EH (cell line): ENCODE measurements at regions not wholly inside any gene's neighbourhood (a gene's known extent, or its start where the extent isn't known, plus 50 kb on each side); places are given as distances from the start of the nearest gene placed in this dataset.
A peak's percentile ranks its signal among the peaks of the same experiment; 100 is the strongest.
"Not testable (repeated sequence)": the region's sequence is repeated elsewhere in the genome, so short reads cannot be mapped to it uniquely, and the experiment has no call there.

ENCODE experiments used
- DNase-seq: peaks from one replicate; pipeline ENCODE4 v3.0.0-alpha.2; 2015; ENCODE audit warnings: low read depth

DNA sequence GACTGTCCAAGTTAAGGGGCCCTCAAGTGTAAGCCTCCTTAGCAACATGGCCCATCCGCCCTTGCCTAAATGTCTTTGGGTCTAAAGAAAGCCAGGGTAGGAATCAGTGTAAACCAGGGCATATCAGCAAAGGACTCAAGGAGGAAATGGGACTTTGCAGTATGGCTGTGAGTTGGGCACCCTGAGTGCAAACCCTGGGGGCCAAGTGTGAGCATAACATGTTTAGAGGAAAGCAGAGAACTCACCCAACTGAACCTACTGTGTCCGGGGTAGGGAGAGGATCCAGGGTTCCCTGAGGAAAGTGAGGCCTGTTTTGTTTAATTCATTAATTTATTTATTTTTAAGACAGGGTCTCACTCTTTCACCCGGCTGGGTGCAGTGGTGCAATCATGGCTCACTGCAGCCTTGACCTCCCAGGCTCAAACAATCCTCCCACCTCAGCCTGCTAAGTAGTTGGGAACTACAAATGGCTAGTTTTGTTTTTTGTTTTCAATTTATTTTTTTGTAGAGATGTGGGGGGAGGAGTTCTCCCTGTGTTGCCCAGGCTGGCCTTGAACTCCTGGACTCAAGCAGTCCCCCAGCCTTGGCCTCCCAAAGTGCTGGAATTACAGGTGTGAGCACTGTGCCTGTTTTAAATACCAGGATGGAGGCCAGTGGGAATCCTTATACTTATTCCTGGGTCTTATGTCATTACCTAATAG, 51.0 kb upstream of the ACTR3 start:
- no peak for DNase-seq

GRCh38 chr2:113838277-113838676, 51.6 kb upstream of the ACTR3 start:
- no peak for DNase-seq

DNA sequence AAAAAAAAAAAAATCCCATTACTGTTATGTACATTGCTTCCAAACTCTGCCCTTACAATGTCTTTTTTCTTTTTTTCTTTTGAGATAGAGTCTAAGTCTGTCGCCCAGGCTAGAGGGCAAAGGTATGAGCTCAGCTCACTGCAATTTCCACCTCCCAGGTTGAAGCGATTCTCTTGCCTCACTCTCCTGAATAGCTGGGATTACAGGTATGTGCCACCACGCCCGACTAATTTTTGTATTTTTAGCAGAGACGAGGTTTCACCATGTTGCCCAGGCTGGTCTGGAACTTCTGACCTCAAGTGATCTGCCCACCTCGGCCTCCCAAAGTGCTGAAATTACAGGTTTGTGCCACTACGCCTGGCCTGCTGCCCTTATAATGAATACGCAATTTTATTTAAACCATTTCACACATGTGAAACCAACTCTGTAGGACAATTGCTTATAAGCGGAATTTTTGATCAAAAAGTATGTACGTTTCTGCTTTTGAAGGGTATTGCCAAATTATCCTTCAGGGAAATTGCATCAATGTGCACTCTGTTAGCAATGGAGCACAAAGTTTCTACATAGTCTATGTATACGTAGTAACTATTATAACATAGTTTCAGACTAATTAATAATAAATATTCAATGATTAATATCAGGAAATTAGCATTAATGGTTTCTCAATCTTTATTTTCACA, 55.7 kb upstream of the ACTR3 start:
- no peak for DNase-seq

DNA sequence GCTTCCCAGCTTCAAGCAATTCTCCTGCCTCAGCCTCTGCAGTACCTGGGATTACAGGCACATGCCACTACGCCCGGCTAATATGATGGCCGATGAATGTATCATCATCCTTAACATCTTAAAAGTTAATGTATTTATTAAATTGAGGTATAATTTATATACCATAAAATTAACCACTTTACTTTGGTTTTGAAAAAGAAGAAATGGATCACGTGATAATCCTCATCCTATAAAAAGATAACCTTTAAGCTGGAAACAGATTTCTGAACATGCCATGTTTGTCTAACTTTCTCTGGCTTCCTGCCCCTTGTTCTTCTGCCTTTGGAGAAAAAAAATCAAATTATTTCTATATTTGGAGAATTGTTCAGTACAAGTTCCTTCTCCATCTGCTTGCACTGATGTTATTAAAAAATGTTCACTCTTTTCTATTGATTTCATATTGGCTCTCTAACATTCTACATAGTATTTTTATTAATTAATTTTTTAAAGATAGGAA, 57.0 kb upstream of the ACTR3 start:
- DNase-seq = no peak

GRCh38 chr2:113831161-113831560, 58.7 kb upstream of the ACTR3 start:
- DNase-seq = peak; percentile 59

- DNase-seq = no peak
Measured at GRCh38 chr2:113829761-113830160, 60.1 kb upstream of the ACTR3 start.

DNA sequence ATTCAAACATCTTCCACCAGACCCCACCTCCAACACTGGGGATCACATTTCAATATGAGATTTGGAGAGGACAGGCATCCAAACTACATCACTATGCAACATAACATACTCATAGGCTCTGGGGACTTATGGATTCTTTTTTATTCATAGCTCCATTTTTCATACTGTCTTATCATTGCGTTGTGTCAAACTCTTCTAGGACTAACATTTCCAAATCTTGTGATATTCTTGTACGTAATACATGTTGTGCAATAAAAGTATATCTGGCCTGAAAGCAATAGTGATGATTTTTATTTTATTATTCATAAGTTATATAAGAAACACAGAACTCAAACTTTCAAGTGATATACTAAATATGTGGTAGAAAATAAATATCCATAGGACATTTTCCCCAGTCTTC, 60.6 kb upstream of the ACTR3 start:
- no peak for DNase-seq

DNA sequence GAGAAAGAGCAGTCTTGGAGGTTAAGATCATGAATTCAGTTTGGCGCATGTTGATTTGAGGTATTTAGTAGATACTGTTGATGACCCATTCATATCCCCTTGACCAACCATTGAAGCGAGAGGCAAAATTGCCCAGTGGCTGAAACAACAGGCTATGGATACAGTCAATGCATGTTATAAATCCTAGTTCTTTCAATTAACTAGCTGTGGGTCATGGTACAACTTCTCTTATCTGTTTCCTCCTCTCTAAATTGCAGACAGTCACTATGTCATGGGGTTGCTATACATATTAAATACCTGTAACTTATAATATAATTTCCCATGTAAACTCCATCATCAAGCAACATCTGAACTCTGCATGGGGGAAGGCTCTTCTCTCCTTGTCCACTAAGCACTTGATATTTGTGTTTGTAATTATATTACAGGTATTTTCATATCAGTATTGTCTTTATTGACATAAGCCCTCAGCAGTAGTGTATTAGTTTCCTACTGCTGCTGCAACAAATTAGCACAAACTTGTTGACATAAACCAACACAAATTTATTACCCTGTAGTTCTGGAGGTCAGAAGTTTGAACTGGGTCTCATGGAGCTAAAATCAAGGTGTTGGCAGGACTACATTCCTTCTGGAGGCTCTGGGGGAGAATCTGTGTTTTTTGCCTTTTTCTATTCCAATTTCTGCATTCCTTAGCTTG, 61.7 kb upstream of the ACTR3 start:
- no peak for DNase-seq

GRCh38 chr2:113827426-113827825, 62.5 kb upstream of the ACTR3 start:
- no peak for DNase-seq

DNA sequence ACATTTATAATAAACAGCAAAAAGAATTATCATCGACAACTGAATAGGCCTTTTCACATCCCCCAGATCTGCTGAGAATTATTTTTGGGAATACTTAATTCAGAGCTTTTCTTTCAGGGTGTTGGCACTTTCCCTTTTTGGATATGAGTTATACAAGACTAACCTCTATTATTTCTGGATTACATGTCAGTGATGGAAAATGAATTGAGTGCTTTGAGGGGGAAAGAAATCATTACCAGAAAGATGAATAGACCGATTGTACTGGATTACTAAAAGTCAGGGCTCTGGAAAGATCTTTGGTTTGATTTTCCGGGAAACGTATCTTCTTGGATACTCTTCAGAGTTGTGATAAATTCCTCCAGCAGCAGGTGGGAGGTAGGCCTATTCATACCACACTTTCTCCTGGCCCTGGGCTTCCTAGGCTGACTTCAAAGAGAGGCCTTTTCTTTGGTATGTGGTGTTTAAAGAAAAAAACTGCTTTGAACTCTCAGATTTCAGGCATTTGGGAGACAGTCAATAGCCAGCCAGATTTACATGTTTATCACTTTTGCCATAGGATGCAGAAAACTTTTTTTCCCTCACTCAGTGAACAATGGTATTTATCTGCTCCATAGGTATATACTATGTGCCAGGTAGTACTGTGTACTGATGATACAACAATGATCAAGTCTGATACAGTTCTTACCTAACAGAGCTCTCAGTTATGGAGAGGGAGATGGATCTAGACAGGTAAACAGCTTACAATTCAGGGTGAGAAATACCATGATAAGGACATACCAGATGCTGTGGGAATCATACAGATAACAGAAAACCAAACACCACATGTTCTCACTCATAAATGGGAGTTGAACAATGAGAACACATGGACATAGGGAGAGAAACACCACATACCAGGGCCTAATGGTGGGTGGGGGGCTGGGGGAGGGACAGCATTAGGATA, 63.3 kb upstream of the ACTR3 start:
- DNase-seq = no peak

DNA sequence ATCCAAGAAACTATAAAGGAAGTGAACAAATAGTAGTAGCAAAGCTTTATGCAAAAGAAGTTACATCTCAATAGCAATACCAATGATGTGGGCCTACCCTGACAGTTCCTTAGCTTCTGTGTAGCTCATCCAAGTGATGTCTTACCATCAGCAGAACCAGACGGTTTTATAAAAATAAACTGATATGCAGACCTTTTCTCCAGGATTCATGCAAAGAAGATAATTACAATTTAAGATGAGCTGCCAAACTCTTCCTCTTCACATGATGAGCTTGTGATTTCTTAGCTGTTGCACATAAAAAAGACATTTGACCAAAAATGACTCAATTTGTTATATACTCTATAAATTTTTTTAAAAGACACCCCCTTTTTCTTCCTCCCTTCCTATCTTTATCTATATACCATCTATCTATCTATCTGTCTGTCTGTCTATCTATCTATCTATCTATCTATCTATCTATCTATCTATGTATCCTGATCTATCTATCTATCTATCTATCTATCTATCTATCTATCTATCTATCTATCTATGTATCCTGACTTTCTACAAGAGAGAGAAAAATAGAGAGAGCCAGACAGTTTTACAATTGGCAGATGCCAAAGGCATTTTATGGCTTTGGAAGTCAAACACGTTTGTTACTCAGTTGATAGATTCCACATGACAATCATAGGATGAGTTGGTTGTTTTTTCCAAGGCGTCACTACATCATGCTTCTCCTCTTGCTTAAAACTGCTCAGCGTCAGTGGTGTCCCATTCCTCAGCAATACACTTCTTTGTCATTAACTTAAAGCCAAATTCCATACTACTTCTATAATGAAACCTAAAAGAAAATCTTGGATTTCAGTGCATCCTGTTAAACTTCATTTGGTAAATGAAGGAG, 65.9 kb upstream of the ACTR3 start:
- DNase-seq = no peak

- peak; percentile 20 for DNase-seq
Measured at GRCh38 chr2:113822087-113822815, 65.8 kb upstream of the SLC35F5 start.

- DNase-seq = peak; percentile 100
Measured at GRCh38 chr2:113818382-113818951, 62.0 kb upstream of the SLC35F5 start.

DNA sequence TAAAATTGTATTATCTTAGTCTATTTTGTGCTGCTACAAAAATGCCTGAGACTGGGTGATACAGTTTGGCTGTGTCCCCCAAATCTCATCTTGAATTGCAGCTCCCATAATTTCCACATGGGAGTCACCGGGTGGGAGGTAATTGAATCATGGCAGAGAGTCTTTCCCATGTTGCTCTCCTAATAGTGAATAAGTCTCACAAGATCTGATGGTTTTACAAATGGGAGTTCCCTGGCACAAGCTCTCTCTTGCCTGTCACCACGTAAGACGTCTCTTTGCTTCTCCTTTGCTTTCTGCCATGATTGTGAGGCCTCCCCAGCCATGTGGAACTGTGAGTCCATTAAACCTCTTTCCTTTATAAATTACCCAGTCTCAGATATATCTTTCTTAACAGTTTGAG, 57.0 kb upstream of the SLC35F5 start:
- not testable (repeated sequence) for DNase-seq

DNA sequence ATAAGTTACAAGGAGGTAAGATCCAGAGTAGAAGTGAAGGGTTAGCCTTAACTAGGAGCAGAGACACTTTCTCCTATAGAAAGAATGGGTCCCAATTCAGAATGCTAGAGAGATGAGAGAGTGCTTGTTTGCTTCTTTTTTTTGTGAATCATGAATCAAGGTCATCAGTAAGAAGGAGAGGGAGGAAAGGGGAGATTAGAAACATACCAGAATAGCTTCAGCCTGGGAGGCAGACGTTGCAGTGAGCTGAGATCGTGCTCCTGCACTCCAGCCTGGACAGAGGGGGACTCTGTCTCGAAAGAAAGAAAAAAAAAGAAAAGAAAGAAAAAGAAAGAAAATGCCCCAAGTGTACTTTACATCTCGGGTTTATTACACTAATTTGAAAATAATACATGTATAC, 55.8 kb upstream of the SLC35F5 start:
- DNase-seq = peak; percentile 40

- no peak for DNase-seq
Measured at GRCh38 chr2:113809076-113809736, 52.8 kb upstream of the SLC35F5 start.

DNA sequence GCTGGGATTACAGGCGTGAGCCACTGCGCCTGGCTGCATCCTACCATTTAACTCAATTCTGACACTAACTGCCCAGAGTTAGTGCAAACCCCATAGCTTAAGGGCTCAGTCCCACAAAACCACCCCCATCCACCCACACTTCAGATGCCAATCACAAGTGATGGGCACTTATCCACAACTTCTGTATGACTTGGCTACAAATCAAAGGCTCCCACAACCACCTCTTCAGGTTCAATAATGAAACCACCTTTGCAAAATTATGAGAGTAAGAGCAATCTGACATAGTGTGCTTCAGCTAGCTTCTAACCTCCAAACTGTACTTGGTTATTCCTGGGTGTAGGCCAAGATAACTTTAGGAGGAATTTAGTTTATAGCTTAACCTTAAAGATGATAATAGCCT, 51.3 kb upstream of the SLC35F5 start:
- DNase-seq = peak; percentile 34

DNA sequence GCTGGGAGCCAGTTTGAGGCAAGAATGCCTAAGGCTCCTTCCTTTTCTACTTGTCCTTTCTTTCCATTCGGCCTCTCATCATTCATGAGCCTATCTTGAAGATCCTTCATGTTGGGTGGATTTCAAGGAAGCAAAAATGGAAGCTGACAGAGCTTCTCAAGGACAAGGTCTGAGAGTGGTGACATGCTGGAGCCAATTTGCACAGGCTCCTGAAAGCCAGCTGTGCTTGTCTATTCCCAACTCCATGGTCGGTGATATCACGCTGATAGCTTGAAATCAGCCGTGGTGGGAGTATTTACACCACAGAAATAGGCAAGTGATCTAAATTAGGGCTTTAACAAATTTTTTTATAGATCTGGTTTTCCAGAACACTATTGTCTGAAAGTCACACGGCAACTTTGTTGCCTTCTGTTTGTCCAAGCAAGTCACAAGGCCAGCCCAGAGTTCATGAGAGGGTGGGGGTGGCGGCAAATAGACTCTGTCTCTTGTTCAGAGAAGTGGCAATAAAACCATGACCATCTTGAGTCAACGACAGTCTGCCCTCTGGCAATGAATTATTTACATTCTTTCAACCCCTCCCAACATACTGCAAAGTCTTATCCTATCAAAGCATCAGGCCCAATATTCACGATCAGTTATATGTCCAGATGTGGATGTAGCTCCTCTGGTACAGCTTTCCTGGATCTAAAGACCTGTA, 49.9 kb upstream of the SLC35F5 start:
- DNase-seq = peak; percentile 89
